LoVo (cell line): ENCODE measurements at regions not wholly inside any gene's neighbourhood (a gene's known extent, or its start where the extent isn't known, plus 50 kb on each side); places are given as distances from the start of the nearest gene placed in this dataset.

ENCODE experiments used
- DNase-seq: peaks from one replicate; pipeline ENCODE4 v3.0.0-alpha.2; 2016; ENCODE audit warnings: low spot score

GRCh38 chr4:11182586-11183355 is 245.9 kb downstream of the HS3ST1 start:
- DNase-seq = no peak

GRCh38 chr4:11182031-11182430 is 246.7 kb downstream of the HS3ST1 start:
- DNase-seq = no peak

- no peak for DNase-seq
Observed at GRCh38 chr4:11179796-11180195, 248.9 kb downstream of the HS3ST1 start.

GRCh38 chr4:11178433-11178832 is 250.3 kb downstream of the HS3ST1 start:
- DNase-seq = no peak

GRCh38 chr4:11175374-11175773 is 253.3 kb downstream of the HS3ST1 start:
- no peak for DNase-seq

- DNase-seq = no peak
Observed at GRCh38 chr4:11166606-11167005, 262.1 kb downstream of the HS3ST1 start.

GRCh38 chr4:11166034-11166433 is 262.7 kb downstream of the HS3ST1 start:
- no peak for DNase-seq

- DNase-seq = no peak
Observed at GRCh38 chr4:11165052-11165451, 263.6 kb downstream of the HS3ST1 start.

GRCh38 chr4:11160288-11160687 is 268.4 kb downstream of the HS3ST1 start:
- DNase-seq = no peak

- DNase-seq = no peak
Observed at GRCh38 chr4:11158971-11159370, 269.7 kb downstream of the HS3ST1 start.

GRCh38 chr4:11155208-11155867 is 273.4 kb downstream of the HS3ST1 start:
- no peak for DNase-seq

- DNase-seq = no peak
Observed at GRCh38 chr4:11153171-11153750, 275.4 kb downstream of the HS3ST1 start.

GRCh38 chr4:11152684-11153083 is 276.0 kb downstream of the HS3ST1 start:
- no peak for DNase-seq

- DNase-seq = no peak
Observed at GRCh38 chr4:11151500-11151899, 277.2 kb downstream of the HS3ST1 start.

- no peak for DNase-seq
Observed at GRCh38 chr4:11149612-11150259, 279.0 kb downstream of the HS3ST1 start.

GRCh38 chr4:11139871-11140270 is 288.8 kb downstream of the HS3ST1 start:
- no peak for DNase-seq

- DNase-seq = no peak
Observed at GRCh38 chr4:11138964-11139363, 289.7 kb downstream of the HS3ST1 start.

GRCh38 chr4:11134705-11135104 is 294.0 kb downstream of the HS3ST1 start:
- no peak for DNase-seq

GRCh38 chr4:11133868-11134267 is 294.8 kb downstream of the HS3ST1 start:
- DNase-seq = no peak

- DNase-seq = no peak
Observed at GRCh38 chr4:11132478-11132877, 296.2 kb downstream of the HS3ST1 start.

- no peak for DNase-seq
Observed at GRCh38 chr4:11131491-11131890, 297.2 kb downstream of the HS3ST1 start.

- DNase-seq = no peak
Observed at GRCh38 chr4:11130195-11130970, 298.3 kb downstream of the HS3ST1 start.
